SK-N-SH (cell line): ENCODE measurements at regions not wholly inside any gene's neighbourhood (a gene's known extent, or its start where the extent isn't known, plus 50 kb on each side); places are given as distances from the start of the nearest gene placed in this dataset.

Experiments
- CTCF ChIA-PET: fragments of 300-600, 350-600 bp; formaldehyde crosslinking; extraction: SDS; loops from one replicate; lab custom pipeline; 2021; lab: Yijun Ruan, JAX
- POLR2A ChIA-PET: fragments of 350-600 bp; sonication (Branson Sonifier 250); formaldehyde crosslinking; extraction: SDS; loops from one replicate; lab custom pipeline; 2020; ENCODE audit warnings: antibody characterized with exemption, inconsistent platforms; lab: Yijun Ruan, JAX
- DNase-seq: peaks from one replicate; pipeline ENCODE4 v3.0.0; 2012
- H2AFZ ChIP-seq: fragments of 200-600 bp; sonication (generic); 2 replicates; pipeline ENCODE4 v1.8.1; 2016; ENCODE audit warnings: antibody characterized with exemption, mild to moderate bottlenecking, low read depth
- H3F3A ChIP-seq: fragments of 200-600 bp; sonication (generic); replicated peaks from 2 replicates; pipeline ENCODE3; 2016; ENCODE audit warnings: antibody characterized with exemption, mild to moderate bottlenecking; ENCODE audit not compliant: insufficient read depth
- H3K27ac ChIP-seq, 2 experiments: fragments of 200-500 bp in 1 of 2; fragments of 200-600 bp in 1 of 2; sonication (Bioruptor generic) in 1 of 2; sonication (generic), shearing (Covaris generic) in 1 of 2; 2 replicates each; pipeline versions ENCODE4 v1.5.1 to v1.6.1; 2014 to 2016; ENCODE audit warnings: low read depth in 2 of 2, inconsistent platforms in 1 of 2, low read length in 1 of 2, mild to moderate bottlenecking in 1 of 2, mixed read lengths in 1 of 2
- H3K27me3 ChIP-seq: fragments of 200-600 bp; sonication (generic), shearing (Covaris generic); 2 replicates; pipeline ENCODE4 v1.6.1; 2016; ENCODE audit warnings: mixed run types; ENCODE audit not compliant: insufficient read depth
- H3K36me3 ChIP-seq, 2 experiments: fragments of 200-500 bp in 1 of 2; fragments of 200-600 bp in 1 of 2; sonication (Bioruptor generic) in 1 of 2; sonication (generic) in 1 of 2; replicated peaks in 1 of 2; 2 replicates each; pipeline versions ENCODE3 to v1.5.1; 2014 to 2016; ENCODE audit warnings: low read length in 1 of 2, mild to moderate bottlenecking in 1 of 2; ENCODE audit not compliant: insufficient read depth in 2 of 2, control insufficient read depth in 1 of 2
- H3K4me1 ChIP-seq, 2 experiments: fragments of 200-500 bp in 1 of 2; fragments of 200-600 bp in 1 of 2; sonication (Bioruptor generic) in 1 of 2; sonication (generic), shearing (Covaris generic) in 1 of 2; 2 replicates each; pipeline versions ENCODE4 v1.5.1 to v1.6.1; 2014 to 2016; ENCODE audit warnings: low read depth in 1 of 2, low read length in 1 of 2, mixed run types in 1 of 2; ENCODE audit not compliant: insufficient read depth in 2 of 2, control insufficient read depth in 1 of 2
- H3K4me2 ChIP-seq: fragments of 200-600 bp; sonication (generic), shearing (Covaris generic); 2 replicates; pipeline ENCODE4 v1.6.1; 2017; ENCODE audit warnings: mixed run types
- H3K4me3 ChIP-seq, 2 experiments: fragments of 200-500 bp in 1 of 2; fragments of 200-600 bp in 1 of 2; sonication (Bioruptor generic) in 1 of 2; sonication (generic), shearing (Covaris generic) in 1 of 2; 2 replicates each; pipeline versions ENCODE4 v1.5.1 to v1.8.1; 2014 to 2016; ENCODE audit warnings: low read depth in 2 of 2, inconsistent platforms in 1 of 2, low read length in 1 of 2, mild to moderate bottlenecking in 1 of 2, mixed read lengths in 1 of 2, moderate library complexity in 1 of 2
- H3K79me2 ChIP-seq: fragments of 200-600 bp; sonication (generic); 2 replicates; pipeline ENCODE4 v1.8.1; 2017; ENCODE audit warnings: mild to moderate bottlenecking; ENCODE audit not compliant: insufficient read depth
- H3K9ac ChIP-seq: fragments of 200-600 bp; sonication (generic); 2 replicates; pipeline ENCODE4 v1.6.1; 2017; ENCODE audit warnings: mixed run types
- H3K9me2 ChIP-seq: fragments of 200-600 bp; sonication (generic); 2 replicates; pipeline ENCODE4 v1.6.1; 2017; ENCODE audit warnings: mixed run types
- H3K9me3 ChIP-seq: fragments of 200-600 bp; sonication (generic); 2 replicates; pipeline ENCODE4 v1.6.1; 2017; ENCODE audit warnings: mixed run types, mild to moderate bottlenecking, moderate library complexity
- H4K20me1 ChIP-seq: fragments of 200-600 bp; sonication (generic); 2 replicates; pipeline ENCODE4 v1.6.1; 2017; ENCODE audit warnings: mild to moderate bottlenecking, mixed run types; ENCODE audit not compliant: insufficient read depth
- CHD2 ChIP-seq: fragments of 150-350 bp; IDR thresholded peaks from 2 replicates; pipeline ENCODE4 v1.6.1; 2018; ENCODE audit warnings: low read length; ENCODE audit not compliant: partially characterized antibody
- JUND ChIP-seq: IDR thresholded peaks from 2 replicates; pipeline ENCODE4 v1.4.0; 2012
- MAX ChIP-seq: IDR thresholded peaks from 2 replicates; pipeline ENCODE4 v1.4.0; 2012; ENCODE audit warnings: low read depth
- MEF2A ChIP-seq: IDR thresholded peaks from 2 replicates; pipeline ENCODE4 v1.4.0; 2012; ENCODE audit warnings: low read depth, borderline replicate concordance
- MXI1 ChIP-seq: IDR thresholded peaks from 2 replicates; pipeline ENCODE4 v1.6.1; 2012; ENCODE audit warnings: mild to moderate bottlenecking, low read depth, low read length, improper control_type of control experiment
- PBX3 ChIP-seq: IDR thresholded peaks from 2 replicates; pipeline ENCODE4; 2012
- POLR2AphosphoS5 ChIP-seq: IDR thresholded peaks from 2 replicates; pipeline ENCODE4 v1.6.1; 2012; ENCODE audit warnings: low read depth, low read length
- RAD21 ChIP-seq: IDR thresholded peaks from 2 replicates; pipeline ENCODE4 v1.6.1; 2012; ENCODE audit warnings: mild to moderate bottlenecking, low read length
- REST ChIP-seq: IDR thresholded peaks from 2 replicates; pipeline ENCODE4 v1.6.1; 2012; ENCODE audit warnings: mild to moderate bottlenecking, low read depth, low read length, moderate library complexity
- RFX5 ChIP-seq: IDR thresholded peaks from 2 replicates; pipeline ENCODE4 v1.6.1; 2012; ENCODE audit warnings: mild to moderate bottlenecking, improper control_type of control experiment, low read length
- RXRA ChIP-seq: IDR thresholded peaks from 2 replicates; pipeline ENCODE4 v1.4.0; 2012; ENCODE audit warnings: low read depth, mild to moderate bottlenecking, borderline replicate concordance
- SIN3A ChIP-seq: IDR thresholded peaks from 2 replicates; pipeline ENCODE4 v1.6.1; 2012; ENCODE audit warnings: low read depth, mild to moderate bottlenecking, low read length, moderate library complexity, borderline replicate concordance
- TCF12 ChIP-seq: IDR thresholded peaks from 2 replicates; pipeline ENCODE4 v1.4.0; 2012
- YY1 ChIP-seq: IDR thresholded peaks from 2 replicates; pipeline ENCODE4 v1.4.0; 2012; ENCODE audit warnings: low read depth, mild to moderate bottlenecking
- WGBS: methylation state at CpG from one replicate; pipeline ENCODE4 v1.1.6; 2017; ENCODE audit warnings: low lambda C conversion rate; 5-methylcytosine and 5-hydroxymethylcytosine counted together

GRCh38 chr11:59267736-59268475 is 55.2 kb upstream of the MPEG1 start (continued):
- TF ChIP-seq MAX: no peak
- TF ChIP-seq RFX5: no peak

- WGBS: 0% methylated on average over 4 of the region's 4 CpGs
- Histone ChIP-seq H4K20me1 (no peaks in the 10 kb centered on the region), H3K36me3 (no peaks in the 10 kb centered on the region), H3K9me2 (no peaks in the 10 kb centered on the region), H3K4me1 (no peaks in the 10 kb centered on the region), H3K27me3 (peaks cover 13% of the 10 kb centered on the region; the same call in 1 of the 2 replicates), H3K27ac (no peak overlapping the region), H3F3A (no peaks in the 10 kb centered on the region), H3K9ac (no peak overlapping the region), H3K4me2 (no peak overlapping the region), H3K9me3 (no peaks in the 10 kb centered on the region), H3K4me3 (no peak overlapping the region), H3K79me2 (no peaks in the 10 kb centered on the region), H2AFZ (no peak overlapping the region)
- ChIA-PET POLR2A (no interaction called here), CTCF (no interaction called here)
- DNase-seq: no peak
- TF ChIP-seq PBX3 (no peak), POLR2AphosphoS5 (no peak), JUND (no peak), MXI1 (no peak), REST (no peak), SIN3A (no peak), RAD21 (no peak), CHD2 (no peak), MAX (no peak), MEF2A (no peak), RXRA (no peak), TCF12 (no peak), YY1 (no peak)
Measured at GRCh38 chr11:59267196-59267595, 54.5 kb upstream of the MPEG1 start.
